Neural cell (in vitro differentiated cells): ENCODE measurements at regions not wholly inside any gene's neighbourhood (a gene's known extent, or its start where the extent isn't known, plus 50 kb on each side); places are given as distances from the start of the nearest gene placed in this dataset.

Source experiments
- H2AFZ ChIP-seq: fragments of 200-600, 300-800 bp; sonication (generic), shearing (Covaris generic); 2 replicates; pipeline ENCODE4 v1.6.0; 2014; ENCODE audit warnings: low read depth, mild to moderate bottlenecking, antibody characterized with exemption, low read length, moderate library complexity
- H3F3A ChIP-seq: fragments of 200-600 bp; shearing (Covaris generic); 2 replicates; pipeline ENCODE4 v1.6.1; 2016; ENCODE audit warnings: mild to moderate bottlenecking, moderate library complexity, mixed read lengths, antibody characterized with exemption, low read length; ENCODE audit not compliant: insufficient read depth, poor library complexity, severe bottlenecking
- H3K27ac ChIP-seq: fragments of 200-600, 300-800 bp; sonication (generic), shearing (Covaris generic); 2 replicates; pipeline ENCODE4 v1.5.1; 2014; ENCODE audit warnings: mild to moderate bottlenecking, low read length, moderate library complexity
- H3K27me3 ChIP-seq: fragments of 300-800, 200-600 bp; sonication (generic), shearing (Covaris generic); 2 replicates; pipeline ENCODE4 v1.6.0; 2014; ENCODE audit warnings: mild to moderate bottlenecking, low read depth, low read length, moderate library complexity; ENCODE audit not compliant: insufficient read depth
- H3K36me3 ChIP-seq: fragments of 300-800, 200-600 bp; sonication (generic), shearing (Covaris generic); 2 replicates; pipeline ENCODE4 v1.5.1; 2014; ENCODE audit warnings: mild to moderate bottlenecking, antibody characterized with exemption, low read length, moderate library complexity; ENCODE audit not compliant: insufficient read depth
- H3K4me2 ChIP-seq: fragments of 300-800, 200-600 bp; sonication (generic), shearing (Covaris generic); 2 replicates; pipeline ENCODE4 v1.6.0; 2014; ENCODE audit warnings: mild to moderate bottlenecking, low read length
- H3K4me3 ChIP-seq: fragments of 300-800, 200-600 bp; sonication (generic), shearing (Covaris generic); 2 replicates; pipeline ENCODE4 v1.5.1; 2014; ENCODE audit warnings: mild to moderate bottlenecking, low read length, moderate library complexity
- H3K79me2 ChIP-seq: fragments of 200-600 bp; shearing (Covaris generic); replicated peaks from 2 replicates; pipeline ENCODE4 v1.6.0; 2014; ENCODE audit warnings: mild to moderate bottlenecking, low read length, moderate library complexity; ENCODE audit not compliant: insufficient read depth
- H3K9ac ChIP-seq: fragments of 300-800, 200-600 bp; sonication (generic), shearing (Covaris generic); 2 replicates; pipeline ENCODE4 v1.6.1; 2016; ENCODE audit warnings: mild to moderate bottlenecking, low read length, mixed read lengths
- H3K9me2 ChIP-seq: fragments of 200-600 bp; shearing (Covaris generic); 2 replicates; pipeline ENCODE4 v1.6.1; 2016; ENCODE audit warnings: mild to moderate bottlenecking, low read length, mixed read lengths; ENCODE audit not compliant: insufficient read depth
- H3K9me3 ChIP-seq: fragments of 200-600, 300-800 bp; sonication (generic), shearing (Covaris generic); 2 replicates; pipeline ENCODE4 v1.6.1; 2016; ENCODE audit warnings: mild to moderate bottlenecking, mixed run types, low read length, moderate library complexity, mixed read lengths
- H4K20me1 ChIP-seq: fragments of 200-600 bp; shearing (Covaris generic); 2 replicates; pipeline ENCODE4 v1.6.1; 2016; ENCODE audit warnings: mild to moderate bottlenecking, mixed run types; ENCODE audit not compliant: insufficient read depth
- EP300 ChIP-seq: fragments of 450-650 bp; conservative IDR thresholded peaks from 2 replicates; pipeline ENCODE4 v1.6.1; 2014; ENCODE audit warnings: antibody characterized with exemption, mild to moderate bottlenecking, moderate library complexity; ENCODE audit not compliant: poor library complexity, severe bottlenecking
- EZH2 ChIP-seq: fragments of 200-600, 300-800 bp; shearing (Covaris generic), sonication (generic); IDR thresholded peaks from 2 replicates; pipeline ENCODE4 v1.6.1; 2014; ENCODE audit warnings: antibody characterized with exemption, low read length, borderline replicate concordance, mild to moderate bottlenecking; ENCODE audit not compliant: insufficient read depth, poor library complexity, severe bottlenecking
- MXI1 ChIP-seq: fragments of 450-650 bp; conservative IDR thresholded peaks from 2 replicates; pipeline ENCODE4 v1.6.1; 2014; ENCODE audit warnings: antibody characterized with exemption, mild to moderate bottlenecking; ENCODE audit not compliant: poor library complexity, severe bottlenecking
- POLR2AphosphoS5 ChIP-seq: IDR thresholded peaks from 2 replicates; pipeline ENCODE4 v1.6.1; 2012
- RAD21 ChIP-seq: fragments of 450-650 bp; conservative IDR thresholded peaks from 2 replicates; pipeline ENCODE4 v1.6.1; 2014; ENCODE audit warnings: antibody characterized with exemption, mild to moderate bottlenecking, moderate library complexity
- SMC3 ChIP-seq: fragments of 450-650 bp; conservative IDR thresholded peaks from 2 replicates; pipeline ENCODE4 v1.6.1; 2014; ENCODE audit warnings: antibody characterized with exemption, mild to moderate bottlenecking, moderate library complexity; ENCODE audit not compliant: poor library complexity
- TAF1 ChIP-seq: IDR thresholded peaks from 2 replicates; pipeline ENCODE4 v1.6.1; 2012; ENCODE audit warnings: low read depth
- TF ChIP-seq, protein P1 (sequence below): IDR thresholded peaks from 2 replicates; pipeline ENCODE4 v1.6.1; 2012; ENCODE audit warnings: borderline replicate concordance
- TF ChIP-seq, protein P2 (sequence below): fragments of 450-650 bp; IDR thresholded peaks from 2 replicates; pipeline ENCODE4 v1.5.1; 2014; ENCODE audit warnings: antibody characterized with exemption, mild to moderate bottlenecking, moderate library complexity; ENCODE audit not compliant: poor library complexity, severe bottlenecking

DNA sequence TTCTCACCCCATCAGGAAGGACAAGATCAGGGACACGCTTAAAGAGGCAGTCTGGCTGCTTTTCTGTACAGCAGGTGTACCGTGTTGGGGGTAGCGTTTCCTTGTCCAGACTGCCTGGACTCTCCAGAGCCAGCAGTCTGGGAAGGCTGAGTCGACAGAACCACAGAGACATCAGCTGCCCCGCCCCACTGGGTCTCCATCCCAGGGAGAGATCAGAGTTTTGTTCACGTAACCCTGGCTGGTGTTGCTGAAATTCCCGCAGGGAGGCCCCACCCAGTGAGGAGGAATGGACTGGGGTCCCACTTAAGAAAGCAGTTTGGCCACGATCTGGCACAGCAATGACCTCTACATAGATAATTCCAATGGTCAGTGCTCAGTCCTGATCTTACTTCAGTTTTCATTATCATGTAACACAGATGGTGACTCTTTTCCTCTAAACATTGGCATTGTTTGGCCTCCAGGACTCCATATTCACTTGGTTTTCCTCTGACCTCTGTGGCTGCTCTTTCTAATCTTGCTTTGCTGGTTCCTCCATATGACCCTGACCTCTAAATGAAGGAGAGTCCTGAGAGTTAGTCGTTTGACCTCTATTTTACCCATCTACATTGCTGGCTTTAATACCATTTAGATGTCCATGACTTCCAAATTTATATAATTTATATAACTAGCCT, 89.6 kb upstream of the LRRC55 start:
- Histone ChIP-seq H3K4me2 (no peak overlapping the region), H3K27me3 (no peaks in the 10 kb centered on the region), H2AFZ (no peak overlapping the region), H3K9ac (no peak overlapping the region), H3K9me2 (no peaks in the 10 kb centered on the region), H4K20me1 (no peaks in the 10 kb centered on the region), H3F3A (no peaks in the 10 kb centered on the region), H3K79me2 (no peaks in the 10 kb centered on the region), H3K27ac (no peak overlapping the region), H3K9me3 (no peaks in the 10 kb centered on the region), H3K36me3 (no peaks in the 10 kb centered on the region), H3K4me3 (no peak overlapping the region)
- TF ChIP-seq, protein P1, sequence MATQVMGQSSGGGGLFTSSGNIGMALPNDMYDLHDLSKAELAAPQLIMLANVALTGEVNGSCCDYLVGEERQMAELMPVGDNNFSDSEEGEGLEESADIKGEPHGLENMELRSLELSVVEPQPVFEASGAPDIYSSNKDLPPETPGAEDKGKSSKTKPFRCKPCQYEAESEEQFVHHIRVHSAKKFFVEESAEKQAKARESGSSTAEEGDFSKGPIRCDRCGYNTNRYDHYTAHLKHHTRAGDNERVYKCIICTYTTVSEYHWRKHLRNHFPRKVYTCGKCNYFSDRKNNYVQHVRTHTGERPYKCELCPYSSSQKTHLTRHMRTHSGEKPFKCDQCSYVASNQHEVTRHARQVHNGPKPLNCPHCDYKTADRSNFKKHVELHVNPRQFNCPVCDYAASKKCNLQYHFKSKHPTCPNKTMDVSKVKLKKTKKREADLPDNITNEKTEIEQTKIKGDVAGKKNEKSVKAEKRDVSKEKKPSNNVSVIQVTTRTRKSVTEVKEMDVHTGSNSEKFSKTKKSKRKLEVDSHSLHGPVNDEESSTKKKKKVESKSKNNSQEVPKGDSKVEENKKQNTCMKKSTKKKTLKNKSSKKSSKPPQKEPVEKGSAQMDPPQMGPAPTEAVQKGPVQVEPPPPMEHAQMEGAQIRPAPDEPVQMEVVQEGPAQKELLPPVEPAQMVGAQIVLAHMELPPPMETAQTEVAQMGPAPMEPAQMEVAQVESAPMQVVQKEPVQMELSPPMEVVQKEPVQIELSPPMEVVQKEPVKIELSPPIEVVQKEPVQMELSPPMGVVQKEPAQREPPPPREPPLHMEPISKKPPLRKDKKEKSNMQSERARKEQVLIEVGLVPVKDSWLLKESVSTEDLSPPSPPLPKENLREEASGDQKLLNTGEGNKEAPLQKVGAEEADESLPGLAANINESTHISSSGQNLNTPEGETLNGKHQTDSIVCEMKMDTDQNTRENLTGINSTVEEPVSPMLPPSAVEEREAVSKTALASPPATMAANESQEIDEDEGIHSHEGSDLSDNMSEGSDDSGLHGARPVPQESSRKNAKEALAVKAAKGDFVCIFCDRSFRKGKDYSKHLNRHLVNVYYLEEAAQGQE: no peak
- TF ChIP-seq, protein P2, sequence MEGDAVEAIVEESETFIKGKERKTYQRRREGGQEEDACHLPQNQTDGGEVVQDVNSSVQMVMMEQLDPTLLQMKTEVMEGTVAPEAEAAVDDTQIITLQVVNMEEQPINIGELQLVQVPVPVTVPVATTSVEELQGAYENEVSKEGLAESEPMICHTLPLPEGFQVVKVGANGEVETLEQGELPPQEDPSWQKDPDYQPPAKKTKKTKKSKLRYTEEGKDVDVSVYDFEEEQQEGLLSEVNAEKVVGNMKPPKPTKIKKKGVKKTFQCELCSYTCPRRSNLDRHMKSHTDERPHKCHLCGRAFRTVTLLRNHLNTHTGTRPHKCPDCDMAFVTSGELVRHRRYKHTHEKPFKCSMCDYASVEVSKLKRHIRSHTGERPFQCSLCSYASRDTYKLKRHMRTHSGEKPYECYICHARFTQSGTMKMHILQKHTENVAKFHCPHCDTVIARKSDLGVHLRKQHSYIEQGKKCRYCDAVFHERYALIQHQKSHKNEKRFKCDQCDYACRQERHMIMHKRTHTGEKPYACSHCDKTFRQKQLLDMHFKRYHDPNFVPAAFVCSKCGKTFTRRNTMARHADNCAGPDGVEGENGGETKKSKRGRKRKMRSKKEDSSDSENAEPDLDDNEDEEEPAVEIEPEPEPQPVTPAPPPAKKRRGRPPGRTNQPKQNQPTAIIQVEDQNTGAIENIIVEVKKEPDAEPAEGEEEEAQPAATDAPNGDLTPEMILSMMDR: no peak
- TF ChIP-seq MXI1 (no peak), SMC3 (no peak), EZH2 (no peak), EP300 (no peak), TAF1 (no peak), RAD21 (no peak), POLR2AphosphoS5 (no peak)

DNA sequence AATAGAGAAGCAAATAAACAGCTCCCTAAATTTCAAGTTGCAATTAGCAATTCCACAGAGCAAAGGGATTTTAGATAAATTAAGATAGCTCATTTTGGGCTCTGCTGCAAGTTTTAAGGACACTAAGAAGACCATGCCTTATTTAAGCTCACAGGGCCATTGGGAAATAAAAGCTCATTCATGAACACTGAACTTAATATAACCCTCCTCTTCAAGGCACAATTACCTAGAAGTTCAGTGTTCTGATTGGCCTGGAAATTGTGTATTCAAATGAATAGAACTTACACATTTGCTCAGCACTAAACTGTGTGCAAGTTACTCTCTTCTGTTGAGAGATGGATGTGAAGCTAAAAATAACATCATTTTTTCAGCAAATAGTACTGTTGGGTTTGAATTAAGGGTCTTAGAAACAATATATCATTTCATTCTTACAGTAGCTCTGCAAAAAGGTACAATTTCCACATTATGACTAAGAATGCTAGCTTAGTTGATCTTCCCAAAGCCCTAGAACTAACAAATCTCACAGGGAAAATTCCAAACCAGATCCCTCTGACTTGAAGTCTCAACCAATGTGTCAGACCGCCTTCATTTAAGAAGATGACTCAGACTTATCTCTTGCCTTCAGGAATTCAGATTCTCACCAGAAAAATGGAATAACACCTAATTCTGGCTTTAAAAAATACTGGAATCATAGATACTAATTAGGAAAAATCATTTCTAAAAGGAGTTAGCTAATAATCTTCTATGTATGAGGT, 87.4 kb upstream of the LRRC55 start:
- Histone ChIP-seq H3K4me2 (no peak overlapping the region), H3K9ac (no peak overlapping the region), H3K36me3 (no peaks in the 10 kb centered on the region), H3K4me3 (no peak overlapping the region), H3K27ac (no peak overlapping the region), H3K9me2 (no peaks in the 10 kb centered on the region), H3K27me3 (no peaks in the 10 kb centered on the region), H2AFZ (no peak overlapping the region), H3K9me3 (no peaks in the 10 kb centered on the region), H3K79me2 (no peaks in the 10 kb centered on the region), H3F3A (no peaks in the 10 kb centered on the region), H4K20me1 (no peaks in the 10 kb centered on the region)
- TF ChIP-seq POLR2AphosphoS5 (no peak), TAF1 (no peak), RAD21 (no peak), MXI1 (no peak), EP300 (no peak)
- TF ChIP-seq, protein P1: no peak
